ENCODE measurements at regions not wholly inside any gene's neighbourhood (a gene's known extent, or its start where the extent isn't known, plus 50 kb on each side); places are given as distances from the start of the nearest gene placed in this dataset.
A peak's percentile ranks its signal among the peaks of the same experiment; 100 is the strongest.
"Not testable (repeated sequence)": the region's sequence is repeated elsewhere in the genome, so short reads cannot be mapped to it uniquely, and the experiment has no call there.

- DNase-seq, result no peak
These were observed 80.5 kb upstream of the SEC11C start for GRCh38 chr18:59059140-59059539.

GRCh38 chr18:59060551-59060950 lies 79.1 kb upstream of the SEC11C start:
- no peak for DNase-seq

- DNase-seq, result no peak
These were observed 77.6 kb upstream of the SEC11C start for GRCh38 chr18:59061914-59062642.

GRCh38 chr18:59062643-59063006 lies 77.1 kb upstream of the SEC11C start:
- no peak for DNase-seq

- DNase-seq, result no peak
These were observed 76.3 kb upstream of the SEC11C start for GRCh38 chr18:59063300-59063906.

GRCh38 chr18:59063912-59064311 lies 75.8 kb upstream of the SEC11C start:
- DNase-seq, result no peak

GRCh38 chr18:59065684-59066083 lies 74.0 kb upstream of the SEC11C start:
- DNase-seq, result no peak

GRCh38 chr18:59067873-59068272 lies 71.8 kb upstream of the SEC11C start:
- no peak for DNase-seq

GRCh38 chr18:59068276-59069071 lies 71.2 kb upstream of the SEC11C start:
- no peak for DNase-seq

GRCh38 chr18:59070181-59070912 lies 69.3 kb upstream of the SEC11C start:
- peak; percentile 62 for DNase-seq

GRCh38 chr18:59072727-59073421 lies 66.8 kb upstream of the SEC11C start:
- DNase-seq, result no peak

- DNase-seq, result no peak
These were observed 63.8 kb upstream of the SEC11C start for GRCh38 chr18:59075923-59076322.

- no peak for DNase-seq
These were observed 60.4 kb upstream of the SEC11C start for GRCh38 chr18:59079264-59079663.

- DNase-seq, result not testable (repeated sequence)
These were observed 59.8 kb upstream of the SEC11C start for GRCh38 chr18:59079687-59080501.

GRCh38 chr18:59083136-59083818 lies 56.4 kb upstream of the SEC11C start:
- no peak for DNase-seq

GRCh38 chr18:59085126-59085794 lies 54.4 kb upstream of the SEC11C start:
- DNase-seq, result no peak

- DNase-seq, result no peak
These were observed 53.9 kb upstream of the SEC11C start for GRCh38 chr18:59085797-59086196.

GRCh38 chr18:59086522-59086921 lies 53.2 kb upstream of the SEC11C start:
- DNase-seq, result no peak

- DNase-seq, result no peak
These were observed 52.3 kb upstream of the SEC11C start for GRCh38 chr18:59087391-59087790.
